Fibroblast of pulmonary artery (primary cell): ENCODE measurements at regions not wholly inside any gene's neighbourhood (a gene's known extent, or its start where the extent isn't known, plus 50 kb on each side); places are given as distances from the start of the nearest gene placed in this dataset.

Source experiments
- DNase-seq: peaks from one replicate; pipeline ENCODE4 v3.0.0-alpha.2; 2010; ENCODE audit warnings: low read depth
- H3K4me3 ChIP-seq: replicated peaks from 2 replicates; pipeline ENCODE4 v1.5.1; 2011; ENCODE audit warnings: low read depth, mild to moderate bottlenecking, control low read depth, low read length, moderate library complexity
- CTCF ChIP-seq: IDR thresholded peaks from 2 replicates; pipeline ENCODE4 v1.5.1; 2011; ENCODE audit warnings: mild to moderate bottlenecking, control low read depth, low read length, inconsistent platforms; ENCODE audit errors: missing control alignments

- no peak for DNase-seq
- TF ChIP-seq CTCF, result no peak
- H3K4me3 ChIP-seq, result no peak overlapping the region
Observed at GRCh38 chr13:32851083-32852069, 164.8 kb upstream of the KL start.

DNA sequence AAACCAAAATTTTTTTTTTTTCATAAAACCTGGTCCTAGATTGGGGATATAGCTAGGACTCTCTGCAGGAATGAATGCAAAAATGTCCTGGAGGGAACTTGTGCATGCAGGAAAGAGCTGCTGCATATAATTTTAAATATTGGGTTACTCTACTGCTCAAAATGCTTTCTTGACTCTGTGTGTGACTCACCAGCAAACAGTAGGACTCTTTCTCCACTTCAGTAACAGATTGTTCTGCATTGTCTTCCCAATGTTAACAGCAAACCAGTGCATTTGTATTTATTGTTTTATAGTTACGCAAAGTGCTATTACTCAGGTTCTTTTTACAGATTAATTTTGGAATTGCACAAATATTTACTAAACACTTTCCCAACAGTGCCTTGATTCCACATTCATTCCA lies 163.7 kb upstream of the KL start:
- peak; percentile 40 for DNase-seq
- no peak for TF ChIP-seq CTCF
- no peak overlapping the region for H3K4me3 ChIP-seq

DNA sequence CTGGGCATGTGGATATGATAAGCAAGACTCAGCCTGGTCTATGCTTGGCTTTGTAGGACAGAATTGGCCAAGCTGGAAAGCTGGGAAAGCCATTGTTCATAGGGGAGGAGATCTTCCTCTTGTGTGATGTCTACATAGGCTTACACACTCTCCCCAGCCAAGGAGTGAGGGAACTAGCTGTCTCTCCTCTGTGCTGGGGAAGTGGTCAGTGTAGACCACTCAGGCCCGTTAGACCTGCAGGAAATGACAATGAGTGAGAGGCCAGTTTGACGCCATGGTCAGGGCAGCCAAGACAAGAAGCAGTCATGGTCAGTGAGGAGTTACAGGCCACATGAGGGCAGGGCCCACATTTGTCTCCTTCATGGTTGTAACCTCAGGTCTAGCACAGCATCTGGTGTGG lies 159.1 kb upstream of the KL start:
- no peak for DNase-seq
- H3K4me3 ChIP-seq, result no peak overlapping the region
- no peak for TF ChIP-seq CTCF

DNA sequence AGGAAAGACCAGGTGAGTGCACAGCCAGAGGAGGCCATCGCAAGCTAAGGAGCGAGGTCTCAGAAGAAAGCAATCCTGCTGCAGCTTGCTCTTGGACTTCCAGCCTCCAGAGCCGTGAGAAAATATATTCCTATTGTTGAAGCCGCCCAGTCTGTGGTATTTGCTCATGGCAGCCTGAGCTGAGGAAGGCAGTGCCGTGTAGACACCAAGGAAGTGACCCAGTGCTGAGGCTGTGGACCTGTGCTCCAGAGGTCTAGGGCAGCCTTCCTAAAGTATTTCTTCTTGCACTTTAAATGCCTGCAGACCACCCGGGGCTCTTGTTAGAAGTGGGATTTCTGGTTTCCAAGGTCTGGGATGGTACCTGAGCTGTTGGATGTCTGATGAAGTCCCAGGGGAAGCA lies 158.5 kb upstream of the KL start:
- H3K4me3 ChIP-seq, result no peak overlapping the region
- no peak for TF ChIP-seq CTCF
- no peak for DNase-seq

- H3K4me3 ChIP-seq, result no peak overlapping the region
- DNase-seq, result no peak
- TF ChIP-seq CTCF, result no peak
Observed at GRCh38 chr13:32859707-32860292, 156.4 kb upstream of the KL start.

GRCh38 chr13:32861304-32861703 lies 154.9 kb upstream of the KL start:
- no peak overlapping the region for H3K4me3 ChIP-seq
- no peak for TF ChIP-seq CTCF
- no peak for DNase-seq

GRCh38 chr13:32863596-32863995 lies 152.6 kb upstream of the KL start:
- no peak for TF ChIP-seq CTCF
- H3K4me3 ChIP-seq, result no peak overlapping the region
- no peak for DNase-seq
